ENCODE measurements at regions not wholly inside any gene's neighbourhood (a gene's known extent, or its start where the extent isn't known, plus 50 kb on each side); places are given as distances from the start of the nearest gene placed in this dataset.

- H3K4me3 ChIP-seq (ENCODE audit: low read length in 2 of 2): no peak overlapping the region
- WGBS: 75% methylated on average over 2 of the region's 2 CpGs
- peaks cover 0 to 3% of the 10 kb centered on the region in 2 donors for H3K9me3 ChIP-seq (ENCODE audit: control insufficient read depth in 2 of 2, insufficient read depth in 1 of 2, low read length in 1 of 2)
- DNase-seq (ENCODE audit: low read depth in 6 of 9, low spot score in 9 of 9): no peak
- H3K4me1 ChIP-seq (ENCODE audit: control insufficient read depth in 2 of 2, insufficient read depth in 2 of 2, low read length in 2 of 2): no peaks in the 10 kb centered on the region
- H3K27me3 ChIP-seq (ENCODE audit: control insufficient read depth in 2 of 2, insufficient read depth in 1 of 2, low read length in 1 of 2): no peaks in the 10 kb centered on the region
- no peaks in the 10 kb centered on the region for H3K36me3 ChIP-seq (ENCODE audit: control insufficient read depth in 2 of 2, insufficient read depth in 2 of 2, low read length in 1 of 2)
- no peak overlapping the region for H3K27ac ChIP-seq (ENCODE audit: low read depth in 1 of 2, low read length in 1 of 2)
These were observed 721.7 kb downstream of the GALC start for GRCh38 chr14:87271331-87271730.

GRCh38 chr14:87268997-87269396 lies 724.0 kb downstream of the GALC start:
- Histone ChIP-seq H3K36me3 (ENCODE audit: control insufficient read depth in 2 of 2, insufficient read depth in 2 of 2, low read length in 1 of 2) (no peaks in the 10 kb centered on the region), H3K9me3 (ENCODE audit: control insufficient read depth in 2 of 2, insufficient read depth in 1 of 2, low read length in 1 of 2) (no peaks in the 10 kb centered on the region), H3K27ac (ENCODE audit: low read depth in 1 of 2, low read length in 1 of 2) (no peak overlapping the region), H3K27me3 (ENCODE audit: control insufficient read depth in 2 of 2, insufficient read depth in 1 of 2, low read length in 1 of 2) (no peaks in the 10 kb centered on the region), H3K4me3 (ENCODE audit: low read length in 2 of 2) (no peak overlapping the region), H3K4me1 (ENCODE audit: control insufficient read depth in 2 of 2, insufficient read depth in 2 of 2, low read length in 2 of 2) (no peaks in the 10 kb centered on the region)
- 91% methylated on average over 2 of the region's 2 CpGs for WGBS
- DNase-seq (ENCODE audit: low read depth in 6 of 9, low spot score in 9 of 9): no peak

GRCh38 chr14:87264796-87265195 lies 728.2 kb downstream of the GALC start:
- H3K9me3 ChIP-seq (ENCODE audit: control insufficient read depth in 2 of 2, insufficient read depth in 1 of 2, low read length in 1 of 2): no peaks in the 10 kb centered on the region
- H3K27ac ChIP-seq (ENCODE audit: low read depth in 1 of 2, low read length in 1 of 2): no peak overlapping the region
- no peaks in the 10 kb centered on the region for H3K27me3 ChIP-seq (ENCODE audit: control insufficient read depth in 2 of 2, insufficient read depth in 1 of 2, low read length in 1 of 2)
- no peaks in the 10 kb centered on the region for H3K4me1 ChIP-seq (ENCODE audit: control insufficient read depth in 2 of 2, insufficient read depth in 2 of 2, low read length in 2 of 2)
- 68% methylated on average over 3 of the region's 3 CpGs for WGBS
- H3K4me3 ChIP-seq (ENCODE audit: low read length in 2 of 2): no peak overlapping the region
- no peaks in the 10 kb centered on the region for H3K36me3 ChIP-seq (ENCODE audit: control insufficient read depth in 2 of 2, insufficient read depth in 2 of 2, low read length in 1 of 2)
- DNase-seq (ENCODE audit: low read depth in 6 of 9, low spot score in 9 of 9): no peak

- 76% methylated on average over 2 of the region's 2 CpGs for WGBS
These were observed 728.7 kb downstream of the GALC start for GRCh38 chr14:87264272-87264785.

GRCh38 chr14:87261621-87262020 lies 731.4 kb downstream of the GALC start:
- no peak overlapping the region for H3K4me3 ChIP-seq (ENCODE audit: low read length in 2 of 2)
- no peak for DNase-seq (ENCODE audit: low read depth in 6 of 9, low spot score in 9 of 9)
- H3K27ac ChIP-seq (ENCODE audit: low read depth in 1 of 2, low read length in 1 of 2): no peak overlapping the region
- H3K4me1 ChIP-seq (ENCODE audit: control insufficient read depth in 2 of 2, insufficient read depth in 2 of 2, low read length in 2 of 2): no peaks in the 10 kb centered on the region
- no peaks in the 10 kb centered on the region for H3K36me3 ChIP-seq (ENCODE audit: control insufficient read depth in 2 of 2, insufficient read depth in 2 of 2, low read length in 1 of 2)
- WGBS: 97% methylated on average over 2 of the region's 2 CpGs
- no peaks in the 10 kb centered on the region for H3K27me3 ChIP-seq (ENCODE audit: control insufficient read depth in 2 of 2, insufficient read depth in 1 of 2, low read length in 1 of 2)
- H3K9me3 ChIP-seq (ENCODE audit: control insufficient read depth in 2 of 2, insufficient read depth in 1 of 2, low read length in 1 of 2): peaks cover 0 to 7% of the 10 kb centered on the region in 2 donors

More at GRCh38 chr14:87264272-87264785, 728.7 kb downstream of the GALC start:
- Histone ChIP-seq H3K4me1 (ENCODE audit: control insufficient read depth in 2 of 2, insufficient read depth in 2 of 2, low read length in 2 of 2) (no peaks in the 10 kb centered on the region), H3K27ac (ENCODE audit: low read depth in 1 of 2, low read length in 1 of 2) (no peak overlapping the region), H3K4me3 (ENCODE audit: low read length in 2 of 2) (no peak overlapping the region), H3K9me3 (ENCODE audit: control insufficient read depth in 2 of 2, insufficient read depth in 1 of 2, low read length in 1 of 2) (no peaks in the 10 kb centered on the region), H3K27me3 (ENCODE audit: control insufficient read depth in 2 of 2, insufficient read depth in 1 of 2, low read length in 1 of 2) (no peaks in the 10 kb centered on the region), H3K36me3 (ENCODE audit: control insufficient read depth in 2 of 2, insufficient read depth in 2 of 2, low read length in 1 of 2) (no peaks in the 10 kb centered on the region)
- DNase-seq (ENCODE audit: low read depth in 6 of 9, low spot score in 9 of 9): no peak

- DNase-seq (ENCODE audit: low read depth in 6 of 9, low spot score in 9 of 9): no peak
- Histone ChIP-seq H3K4me3 (ENCODE audit: low read length in 2 of 2) (no peak overlapping the region), H3K4me1 (ENCODE audit: control insufficient read depth in 2 of 2, insufficient read depth in 2 of 2, low read length in 2 of 2) (no peaks in the 10 kb centered on the region), H3K9me3 (ENCODE audit: control insufficient read depth in 2 of 2, insufficient read depth in 1 of 2, low read length in 1 of 2) (peaks cover 0 to 7% of the 10 kb centered on the region in 2 donors), H3K27me3 (ENCODE audit: control insufficient read depth in 2 of 2, insufficient read depth in 1 of 2, low read length in 1 of 2) (no peaks in the 10 kb centered on the region), H3K36me3 (ENCODE audit: control insufficient read depth in 2 of 2, insufficient read depth in 2 of 2, low read length in 1 of 2) (no peaks in the 10 kb centered on the region), H3K27ac (ENCODE audit: low read depth in 1 of 2, low read length in 1 of 2) (no peak overlapping the region)
- WGBS: 83% methylated on average over 3 of the region's 3 CpGs
These were observed 732.5 kb downstream of the GALC start for GRCh38 chr14:87260460-87260859.

GRCh38 chr14:87257421-87257820 lies 735.6 kb downstream of the GALC start:
- H3K27me3 ChIP-seq (ENCODE audit: control insufficient read depth in 2 of 2, insufficient read depth in 1 of 2, low read length in 1 of 2): no peaks in the 10 kb centered on the region
- no peak overlapping the region for H3K4me3 ChIP-seq (ENCODE audit: low read length in 2 of 2)
- H3K9me3 ChIP-seq (ENCODE audit: control insufficient read depth in 2 of 2, insufficient read depth in 1 of 2, low read length in 1 of 2): peaks cover 0 to 7% of the 10 kb centered on the region in 2 donors
- no peak overlapping the region for H3K27ac ChIP-seq (ENCODE audit: low read depth in 1 of 2, low read length in 1 of 2)
- DNase-seq (ENCODE audit: low read depth in 6 of 9, low spot score in 9 of 9): no peak
- H3K36me3 ChIP-seq (ENCODE audit: control insufficient read depth in 2 of 2, insufficient read depth in 2 of 2, low read length in 1 of 2): no peaks in the 10 kb centered on the region
- no peaks in the 10 kb centered on the region for H3K4me1 ChIP-seq (ENCODE audit: control insufficient read depth in 2 of 2, insufficient read depth in 2 of 2, low read length in 2 of 2)
- 81% methylated on average over 1 of the region's 1 CpG for WGBS

- Histone ChIP-seq H3K27ac (ENCODE audit: low read depth in 1 of 2, low read length in 1 of 2) (no peak overlapping the region), H3K36me3 (ENCODE audit: control insufficient read depth in 2 of 2, insufficient read depth in 2 of 2, low read length in 1 of 2) (no peaks in the 10 kb centered on the region), H3K27me3 (ENCODE audit: control insufficient read depth in 2 of 2, insufficient read depth in 1 of 2, low read length in 1 of 2) (no peaks in the 10 kb centered on the region), H3K9me3 (ENCODE audit: control insufficient read depth in 2 of 2, insufficient read depth in 1 of 2, low read length in 1 of 2) (peaks cover 0 to 7% of the 10 kb centered on the region in 2 donors), H3K4me1 (ENCODE audit: control insufficient read depth in 2 of 2, insufficient read depth in 2 of 2, low read length in 2 of 2) (no peaks in the 10 kb centered on the region), H3K4me3 (ENCODE audit: low read length in 2 of 2) (no peak overlapping the region)
- WGBS: 96% methylated on average over 2 of the region's 2 CpGs
- no peak for DNase-seq (ENCODE audit: low read depth in 6 of 9, low spot score in 9 of 9)
These were observed 737.9 kb downstream of the GALC start for GRCh38 chr14:87255058-87255457.

GRCh38 chr14:87254331-87254874 lies 738.6 kb downstream of the GALC start:
- H3K27ac ChIP-seq (ENCODE audit: low read depth in 1 of 2, low read length in 1 of 2): no peak overlapping the region
- H3K4me3 ChIP-seq (ENCODE audit: low read length in 2 of 2): no peak overlapping the region
- H3K4me1 ChIP-seq (ENCODE audit: control insufficient read depth in 2 of 2, insufficient read depth in 2 of 2, low read length in 2 of 2): no peaks in the 10 kb centered on the region
- 79% methylated on average over 4 of the region's 4 CpGs for WGBS
- no peak for DNase-seq (ENCODE audit: low read depth in 6 of 9, low spot score in 9 of 9)
- H3K27me3 ChIP-seq (ENCODE audit: control insufficient read depth in 2 of 2, insufficient read depth in 1 of 2, low read length in 1 of 2): no peaks in the 10 kb centered on the region
- H3K9me3 ChIP-seq (ENCODE audit: control insufficient read depth in 2 of 2, insufficient read depth in 1 of 2, low read length in 1 of 2): peaks cover 0 to 7% of the 10 kb centered on the region in 2 donors
- H3K36me3 ChIP-seq (ENCODE audit: control insufficient read depth in 2 of 2, insufficient read depth in 2 of 2, low read length in 1 of 2): no peaks in the 10 kb centered on the region

Measured in thymus (tissue), 11 donors.